ENCODE measurements at regions not wholly inside any gene's neighbourhood (a gene's known extent, or its start where the extent isn't known, plus 50 kb on each side); places are given as distances from the start of the nearest gene placed in this dataset.
"Not testable (repeated sequence)": the region's sequence is repeated elsewhere in the genome, so short reads cannot be mapped to it uniquely, and the experiment has no call there.

GRCh38 chr12:13348464-13348863, 151.9 kb downstream of the EMP1 start:
- no peak for DNase-seq (ENCODE audit: low read depth)

DNA sequence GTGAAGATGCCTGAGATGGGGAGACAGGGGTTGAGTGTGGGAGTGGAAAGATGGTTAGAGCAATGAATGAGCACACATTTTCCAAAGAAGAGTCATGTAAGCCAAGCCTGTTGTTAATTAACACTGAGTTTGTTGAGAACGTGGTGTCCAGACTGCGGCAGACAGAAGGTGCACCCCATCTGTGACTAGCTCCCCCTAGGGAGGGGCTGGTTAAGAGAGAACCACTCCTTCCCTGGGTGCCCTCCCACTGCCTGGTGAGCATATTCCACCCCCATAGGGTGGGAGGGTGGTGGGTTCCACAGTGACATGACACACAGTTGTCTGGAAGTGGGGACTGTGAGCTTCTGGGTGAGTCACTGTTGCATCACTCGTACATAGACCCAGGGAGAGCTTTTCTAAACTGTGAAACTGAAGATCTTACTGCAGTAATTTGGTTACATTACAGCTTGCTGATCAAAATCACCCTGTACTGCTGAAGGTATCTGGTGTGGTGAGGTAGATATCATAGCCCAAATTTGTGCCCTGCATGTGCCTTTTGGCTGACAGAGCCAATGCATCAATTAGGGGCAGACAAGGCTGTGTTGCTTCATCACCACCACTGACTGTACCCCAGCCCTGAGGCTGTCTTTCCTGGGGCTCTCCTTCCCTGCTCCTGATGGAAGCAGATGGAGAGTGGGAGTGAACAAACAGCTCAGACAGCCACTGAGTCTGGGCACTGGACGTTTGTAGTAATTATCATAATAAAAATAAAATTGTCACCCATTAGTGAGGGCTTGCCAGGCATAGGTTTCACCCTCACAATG, 150.9 kb downstream of the EMP1 start:
- DNase-seq (ENCODE audit: low read depth) = no peak

- DNase-seq (ENCODE audit: low read depth) = no peak
Observed at GRCh38 chr12:13345722-13346121, 149.2 kb downstream of the EMP1 start.

DNA sequence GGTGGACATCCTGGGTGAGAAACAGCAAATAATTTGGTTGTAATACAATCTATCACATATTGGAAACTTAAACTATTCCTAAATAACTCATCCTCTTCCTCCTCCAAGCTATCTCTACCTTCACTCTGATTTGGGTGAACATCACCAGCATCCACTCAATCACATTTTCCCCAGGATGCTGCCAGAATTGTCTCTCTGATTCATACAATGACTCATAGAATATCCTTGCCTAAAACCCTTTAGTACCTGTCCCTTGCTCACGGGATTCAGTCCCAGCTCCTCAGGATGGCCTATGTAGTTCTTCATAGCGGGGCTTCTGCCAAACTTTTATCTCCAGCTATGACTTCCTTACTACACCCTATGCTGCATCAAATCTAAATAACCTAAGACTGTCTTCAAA, 146.8 kb downstream of the EMP1 start:
- DNase-seq (ENCODE audit: low read depth) = no peak

DNA sequence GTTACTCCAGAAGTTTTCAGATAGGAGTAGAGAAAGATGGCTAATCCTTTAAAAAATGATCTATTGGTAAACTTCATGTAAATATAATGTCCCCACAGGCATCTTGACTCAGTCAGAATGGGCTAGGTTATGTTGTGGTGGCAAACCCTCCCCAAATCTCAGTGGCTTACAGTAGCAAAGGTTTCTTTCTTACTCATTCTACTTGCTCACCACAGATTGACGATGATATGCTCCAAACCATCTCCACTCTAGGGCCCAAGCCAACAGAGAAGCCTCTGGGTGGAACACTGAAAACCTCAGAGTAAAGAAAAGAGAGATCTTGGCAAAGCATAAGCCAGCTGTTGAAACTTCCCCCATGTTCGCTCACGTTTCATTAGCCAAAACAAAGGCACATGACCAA, 146.4 kb downstream of the EMP1 start:
- no peak for DNase-seq (ENCODE audit: low read depth)

DNA sequence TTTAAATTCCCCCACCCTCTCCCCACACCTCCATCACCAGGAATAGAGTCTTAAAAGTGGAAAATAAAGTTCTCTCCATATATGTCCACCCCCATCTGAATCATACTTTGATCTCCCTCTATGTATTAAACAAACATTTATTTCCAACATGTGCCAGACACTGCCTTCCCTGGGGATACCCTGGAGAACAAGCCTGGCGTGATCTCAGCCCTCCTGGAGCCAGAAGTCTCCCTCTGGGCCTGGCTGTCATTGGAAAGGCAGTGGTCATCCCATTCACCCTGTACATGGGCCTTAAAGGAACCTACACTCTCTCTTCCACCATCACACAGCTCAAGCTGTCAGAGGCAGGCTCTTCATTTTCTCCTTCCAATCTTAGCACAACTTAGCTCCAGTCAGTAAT, 143.6 kb downstream of the EMP1 start:
- DNase-seq (ENCODE audit: low read depth) = no peak

- no peak for DNase-seq (ENCODE audit: low read depth)
Observed at GRCh38 chr12:13339538-13339937, 143.0 kb downstream of the EMP1 start.

DNA sequence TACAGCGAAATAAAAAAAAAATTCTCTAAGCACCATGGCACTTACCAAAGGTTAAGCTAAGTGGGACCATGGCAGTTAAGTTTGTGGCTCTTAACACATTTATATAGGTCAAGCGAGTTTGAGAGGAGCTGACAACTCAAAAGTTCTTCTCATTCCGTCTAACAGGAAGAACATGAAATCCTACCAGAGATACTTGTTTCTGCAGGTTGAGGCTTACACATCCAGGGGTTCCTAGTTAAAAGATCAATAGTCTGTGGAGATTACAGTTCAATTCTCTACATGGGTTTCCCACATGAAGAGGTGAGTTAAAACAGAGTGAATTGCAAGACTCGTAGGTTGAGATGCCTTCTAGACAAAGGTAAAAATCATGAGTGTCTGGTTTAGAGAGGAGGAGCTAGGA, 142.6 kb downstream of the EMP1 start:
- DNase-seq (ENCODE audit: low read depth) = no peak

- DNase-seq (ENCODE audit: low read depth) = no peak
Observed at GRCh38 chr12:13337791-13338190, 141.3 kb downstream of the EMP1 start.

DNA sequence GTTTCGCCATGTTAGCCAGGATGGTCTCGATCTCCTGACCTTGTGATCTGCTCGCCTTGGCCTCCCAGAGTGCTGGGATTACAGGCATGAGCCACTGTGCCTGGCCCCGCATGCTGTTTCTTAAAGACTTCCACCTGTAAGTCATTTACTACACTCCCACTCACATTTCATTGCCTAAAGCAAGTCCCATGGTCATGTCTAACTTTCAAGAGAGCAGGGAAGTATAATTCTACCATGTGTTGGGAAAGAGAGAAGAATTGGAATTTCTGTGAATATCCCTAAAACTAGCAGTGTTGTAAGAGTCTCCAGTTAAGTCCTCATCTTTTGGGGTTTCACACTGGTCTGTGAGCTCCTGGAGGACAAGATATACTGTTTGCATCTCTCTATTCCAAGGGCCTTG, 139.7 kb downstream of the EMP1 start:
- no peak for DNase-seq (ENCODE audit: low read depth)

GRCh38 chr12:13328535-13328934, 132.0 kb downstream of the EMP1 start:
- no peak for DNase-seq (ENCODE audit: low read depth)

- no peak for DNase-seq (ENCODE audit: low read depth)
Observed at GRCh38 chr12:13326076-13326475, 129.6 kb downstream of the EMP1 start.

- DNase-seq (ENCODE audit: low read depth) = not testable (repeated sequence)
Observed at GRCh38 chr12:13325037-13325436, 128.5 kb downstream of the EMP1 start.

GRCh38 chr12:13318231-13319015, 121.9 kb downstream of the EMP1 start:
- no peak for DNase-seq (ENCODE audit: low read depth)

- no peak for DNase-seq (ENCODE audit: low read depth)
Observed at GRCh38 chr12:13316587-13317246, 120.2 kb downstream of the EMP1 start.

DNA sequence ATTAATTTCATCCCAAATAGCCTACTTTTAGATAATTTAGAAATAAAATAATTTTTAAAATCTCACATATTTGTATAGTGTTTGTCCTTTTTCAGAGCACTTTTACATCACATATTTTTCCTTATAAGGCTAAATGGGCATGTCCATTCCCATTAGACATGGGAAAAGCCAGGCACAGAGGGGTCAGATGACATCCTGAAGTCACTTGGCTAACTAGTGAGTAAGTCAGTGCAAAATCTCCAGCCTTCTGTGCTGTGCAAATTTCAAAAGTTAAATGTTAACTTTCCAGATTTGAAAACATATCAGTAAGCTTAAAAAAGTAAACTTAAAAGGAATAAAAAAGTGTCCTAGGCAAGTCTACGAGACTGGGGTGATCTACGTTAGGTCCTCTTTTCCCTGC, 117.4 kb downstream of the EMP1 start:
- no peak for DNase-seq (ENCODE audit: low read depth)

DNA sequence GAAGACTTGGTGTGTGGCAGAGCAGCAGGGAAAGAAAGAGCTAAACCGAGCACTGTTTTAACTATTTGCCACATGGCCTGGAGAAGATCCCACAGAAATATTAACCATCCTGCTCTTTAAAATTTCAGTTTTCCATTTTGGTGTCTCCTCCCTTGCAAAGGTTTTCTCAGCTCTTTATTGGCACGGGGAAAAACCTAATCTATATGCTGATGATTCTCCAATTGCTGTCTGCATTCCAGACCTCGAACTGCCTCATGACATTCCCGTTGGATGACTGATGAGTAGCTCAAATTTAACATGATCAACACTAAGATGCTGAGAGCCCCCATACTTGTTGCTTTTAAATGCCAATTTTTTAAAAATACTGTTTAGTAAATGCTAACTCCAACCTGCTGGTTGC, 115.0 kb downstream of the EMP1 start:
- DNase-seq (ENCODE audit: low read depth) = no peak

- DNase-seq (ENCODE audit: low read depth) = no peak
Observed at GRCh38 chr12:13307143-13307816, 110.8 kb downstream of the EMP1 start.

- no peak for DNase-seq (ENCODE audit: low read depth)
Observed at GRCh38 chr12:13304924-13305323, 108.4 kb downstream of the EMP1 start.

- DNase-seq (ENCODE audit: low read depth) = no peak
Observed at GRCh38 chr12:13299457-13299856, 102.9 kb downstream of the EMP1 start.

DNA sequence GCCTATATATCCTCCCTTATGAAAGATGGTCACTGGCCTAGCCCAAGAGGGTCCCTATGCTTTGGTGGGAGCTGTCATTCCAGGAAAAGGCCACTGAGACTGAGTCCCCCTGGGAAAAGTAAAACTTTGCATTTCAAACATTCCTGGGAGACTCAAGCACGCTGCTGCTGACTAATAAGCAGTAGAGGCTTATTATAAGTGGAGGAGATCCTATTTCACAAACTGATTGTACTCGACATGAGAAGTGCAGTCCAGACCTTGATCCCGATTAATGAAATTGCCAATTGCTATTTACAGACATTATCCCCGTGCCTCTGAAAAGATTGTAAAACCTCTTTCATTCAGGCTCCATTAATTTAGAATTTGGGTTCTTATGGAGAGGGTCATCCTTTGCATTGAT, 96.6 kb downstream of the EMP1 start:
- DNase-seq (ENCODE audit: low read depth) = no peak

- DNase-seq (ENCODE audit: low read depth) = no peak
Observed at GRCh38 chr12:13289653-13290289, 93.2 kb downstream of the EMP1 start.
